ENCODE measurements at regions not wholly inside any gene's neighbourhood (a gene's known extent, or its start where the extent isn't known, plus 50 kb on each side); places are given as distances from the start of the nearest gene placed in this dataset.

DNA sequence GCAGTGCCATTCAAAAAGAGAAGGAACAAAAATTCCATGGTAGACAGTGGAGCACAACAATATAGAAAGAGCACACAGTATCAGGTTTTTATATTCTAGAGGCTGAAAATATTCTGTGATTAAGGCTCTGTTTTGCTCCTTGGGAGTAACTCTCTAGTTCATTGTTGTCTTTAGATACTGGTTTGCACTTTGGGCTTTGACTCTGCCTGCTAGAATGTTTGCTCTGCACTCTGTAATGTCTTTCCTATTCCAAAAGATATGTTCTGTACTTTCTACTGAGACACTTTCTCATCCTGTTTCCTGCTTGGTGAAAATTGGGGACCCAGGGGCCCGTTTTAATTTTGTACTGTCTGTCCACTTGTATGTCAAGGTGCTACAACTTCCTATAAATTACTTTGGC, 564.7 kb downstream of the BMP2 start:
- H3K79me2 ChIP-seq (ENCODE audit: insufficient read depth) = no peaks in the 10 kb centered on the region
- H3K4me2 ChIP-seq = no peak overlapping the region
- no peaks in the 10 kb centered on the region for H3K36me3 ChIP-seq (replicated peaks in 1 of 2; ENCODE audit: control insufficient read depth in 1 of 2, insufficient read depth in 2 of 2, low read length in 1 of 2)
- DNase-seq = no peak
- H4K20me1 ChIP-seq (ENCODE audit: insufficient read depth) = no peaks in the 10 kb centered on the region
- POLR2A ChIA-PET = no interaction called here
- H3F3A ChIP-seq (replicated peaks; ENCODE audit: insufficient read depth) = no peaks in the 10 kb centered on the region
- CTCF ChIA-PET = no interaction called here
- H3K4me1 ChIP-seq (ENCODE audit: control insufficient read depth in 1 of 2, insufficient read depth in 2 of 2, low read depth in 1 of 2, low read length in 1 of 2) = no peaks in the 10 kb centered on the region
- H2AFZ ChIP-seq (ENCODE audit: low read depth) = no peak overlapping the region
- no peak overlapping the region for H3K27ac ChIP-seq (ENCODE audit: low read depth in 2 of 2, low read length in 1 of 2)
- H3K27me3 ChIP-seq (ENCODE audit: insufficient read depth) = no peaks in the 10 kb centered on the region
- WGBS (ENCODE audit: low lambda C conversion rate) = 0% methylated on average over 1 of the region's 1 CpG
- no peaks in the 10 kb centered on the region for H3K9me2 ChIP-seq
- TF ChIP-seq, protein P1, sequence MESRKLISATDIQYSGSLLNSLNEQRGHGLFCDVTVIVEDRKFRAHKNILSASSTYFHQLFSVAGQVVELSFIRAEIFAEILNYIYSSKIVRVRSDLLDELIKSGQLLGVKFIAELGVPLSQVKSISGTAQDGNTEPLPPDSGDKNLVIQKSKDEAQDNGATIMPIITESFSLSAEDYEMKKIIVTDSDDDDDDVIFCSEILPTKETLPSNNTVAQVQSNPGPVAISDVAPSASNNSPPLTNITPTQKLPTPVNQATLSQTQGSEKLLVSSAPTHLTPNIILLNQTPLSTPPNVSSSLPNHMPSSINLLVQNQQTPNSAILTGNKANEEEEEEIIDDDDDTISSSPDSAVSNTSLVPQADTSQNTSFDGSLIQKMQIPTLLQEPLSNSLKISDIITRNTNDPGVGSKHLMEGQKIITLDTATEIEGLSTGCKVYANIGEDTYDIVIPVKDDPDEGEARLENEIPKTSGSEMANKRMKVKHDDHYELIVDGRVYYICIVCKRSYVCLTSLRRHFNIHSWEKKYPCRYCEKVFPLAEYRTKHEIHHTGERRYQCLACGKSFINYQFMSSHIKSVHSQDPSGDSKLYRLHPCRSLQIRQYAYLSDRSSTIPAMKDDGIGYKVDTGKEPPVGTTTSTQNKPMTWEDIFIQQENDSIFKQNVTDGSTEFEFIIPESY (IDR thresholded peaks at IDR 0.05; ENCODE audit: borderline replicate concordance, low read depth) = no peak
- TF ChIP-seq, protein P2, sequence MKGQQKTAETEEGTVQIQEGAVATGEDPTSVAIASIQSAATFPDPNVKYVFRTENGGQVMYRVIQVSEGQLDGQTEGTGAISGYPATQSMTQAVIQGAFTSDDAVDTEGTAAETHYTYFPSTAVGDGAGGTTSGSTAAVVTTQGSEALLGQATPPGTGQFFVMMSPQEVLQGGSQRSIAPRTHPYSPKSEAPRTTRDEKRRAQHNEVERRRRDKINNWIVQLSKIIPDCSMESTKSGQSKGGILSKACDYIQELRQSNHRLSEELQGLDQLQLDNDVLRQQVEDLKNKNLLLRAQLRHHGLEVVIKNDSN (IDR thresholded peaks at IDR 0.05; ENCODE audit: borderline replicate concordance, low read depth) = no peak
- TF ChIP-seq MEF2A (IDR thresholded peaks at IDR 0.05; ENCODE audit: borderline replicate concordance, low read depth) = no peak
- no peak for TF ChIP-seq CHD2 (IDR thresholded peaks at IDR 0.05; ENCODE audit: low read length, partially characterized antibody)
- TF ChIP-seq RFX5 (IDR thresholded peaks at IDR 0.05; ENCODE audit: low read length) = no peak
- TF ChIP-seq, protein P3, sequence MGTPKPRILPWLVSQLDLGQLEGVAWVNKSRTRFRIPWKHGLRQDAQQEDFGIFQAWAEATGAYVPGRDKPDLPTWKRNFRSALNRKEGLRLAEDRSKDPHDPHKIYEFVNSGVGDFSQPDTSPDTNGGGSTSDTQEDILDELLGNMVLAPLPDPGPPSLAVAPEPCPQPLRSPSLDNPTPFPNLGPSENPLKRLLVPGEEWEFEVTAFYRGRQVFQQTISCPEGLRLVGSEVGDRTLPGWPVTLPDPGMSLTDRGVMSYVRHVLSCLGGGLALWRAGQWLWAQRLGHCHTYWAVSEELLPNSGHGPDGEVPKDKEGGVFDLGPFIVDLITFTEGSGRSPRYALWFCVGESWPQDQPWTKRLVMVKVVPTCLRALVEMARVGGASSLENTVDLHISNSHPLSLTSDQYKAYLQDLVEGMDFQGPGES (IDR thresholded peaks at IDR 0.05; ENCODE audit: low read depth, low read length) = no peak
- TF ChIP-seq FOSL2 (IDR thresholded peaks at IDR 0.05; ENCODE audit: borderline replicate concordance, low read depth) = no peak
- TF ChIP-seq RXRA (IDR thresholded peaks at IDR 0.05; ENCODE audit: borderline replicate concordance, low read depth) = no peak
- TF ChIP-seq NRF1 (IDR thresholded peaks at IDR 0.05; ENCODE audit: low read depth, low read length) = no peak
- TF ChIP-seq, protein P4, sequence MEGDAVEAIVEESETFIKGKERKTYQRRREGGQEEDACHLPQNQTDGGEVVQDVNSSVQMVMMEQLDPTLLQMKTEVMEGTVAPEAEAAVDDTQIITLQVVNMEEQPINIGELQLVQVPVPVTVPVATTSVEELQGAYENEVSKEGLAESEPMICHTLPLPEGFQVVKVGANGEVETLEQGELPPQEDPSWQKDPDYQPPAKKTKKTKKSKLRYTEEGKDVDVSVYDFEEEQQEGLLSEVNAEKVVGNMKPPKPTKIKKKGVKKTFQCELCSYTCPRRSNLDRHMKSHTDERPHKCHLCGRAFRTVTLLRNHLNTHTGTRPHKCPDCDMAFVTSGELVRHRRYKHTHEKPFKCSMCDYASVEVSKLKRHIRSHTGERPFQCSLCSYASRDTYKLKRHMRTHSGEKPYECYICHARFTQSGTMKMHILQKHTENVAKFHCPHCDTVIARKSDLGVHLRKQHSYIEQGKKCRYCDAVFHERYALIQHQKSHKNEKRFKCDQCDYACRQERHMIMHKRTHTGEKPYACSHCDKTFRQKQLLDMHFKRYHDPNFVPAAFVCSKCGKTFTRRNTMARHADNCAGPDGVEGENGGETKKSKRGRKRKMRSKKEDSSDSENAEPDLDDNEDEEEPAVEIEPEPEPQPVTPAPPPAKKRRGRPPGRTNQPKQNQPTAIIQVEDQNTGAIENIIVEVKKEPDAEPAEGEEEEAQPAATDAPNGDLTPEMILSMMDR (IDR thresholded peaks at IDR 0.05) = no peak
- no peak overlapping the region for H3K4me3 ChIP-seq (ENCODE audit: low read depth in 2 of 2, low read length in 1 of 2)
- no peak overlapping the region for H3K9ac ChIP-seq
- no peaks in the 10 kb centered on the region for H3K9me3 ChIP-seq

DNA sequence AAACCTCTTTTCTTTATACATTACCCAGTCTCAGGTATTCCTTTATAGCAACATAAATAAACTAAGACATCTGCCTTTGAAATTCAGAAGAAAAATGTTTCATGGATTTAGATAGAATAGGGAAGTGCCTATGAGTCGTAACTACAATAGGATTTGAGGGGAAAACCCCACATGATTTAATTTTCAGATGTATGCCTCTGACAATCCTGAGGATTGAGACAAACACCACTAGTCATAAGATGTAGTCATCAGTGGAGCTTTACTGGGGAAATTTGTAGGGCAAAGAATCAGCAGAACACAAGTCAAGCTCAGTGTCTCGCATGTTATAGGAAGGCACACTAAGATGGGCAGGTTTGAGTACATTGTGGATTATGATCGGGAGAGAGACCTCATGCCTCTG, 566.4 kb downstream of the BMP2 start:
- H3K4me2 ChIP-seq = no peak overlapping the region
- POLR2A ChIA-PET = no interaction called here
- CTCF ChIA-PET = interaction anchor here (1.1 kb wide), 1 partner anchor 30 kb away, joined by 3 read pairs; no protein-coding TSS in a partner anchor
- no peak for DNase-seq
- H3K36me3 ChIP-seq (replicated peaks in 1 of 2; ENCODE audit: control insufficient read depth in 1 of 2, insufficient read depth in 2 of 2, low read length in 1 of 2) = no peaks in the 10 kb centered on the region
- no peak overlapping the region for H2AFZ ChIP-seq (ENCODE audit: low read depth)
- no peak overlapping the region for H3K9ac ChIP-seq
- H3K27ac ChIP-seq (ENCODE audit: low read depth in 2 of 2, low read length in 1 of 2) = no peak overlapping the region
- no peaks in the 10 kb centered on the region for H3K9me3 ChIP-seq
- no peaks in the 10 kb centered on the region for H3K79me2 ChIP-seq (ENCODE audit: insufficient read depth)
- H4K20me1 ChIP-seq (ENCODE audit: insufficient read depth) = no peaks in the 10 kb centered on the region
- TF ChIP-seq RXRA (IDR thresholded peaks at IDR 0.05; ENCODE audit: borderline replicate concordance, low read depth) = no peak
- no peaks in the 10 kb centered on the region for H3K9me2 ChIP-seq
- no peaks in the 10 kb centered on the region for H3K27me3 ChIP-seq (ENCODE audit: insufficient read depth)
- no peaks in the 10 kb centered on the region for H3F3A ChIP-seq (replicated peaks; ENCODE audit: insufficient read depth)
- H3K4me1 ChIP-seq (ENCODE audit: control insufficient read depth in 1 of 2, insufficient read depth in 2 of 2, low read depth in 1 of 2, low read length in 1 of 2) = no peaks in the 10 kb centered on the region
- no peak overlapping the region for H3K4me3 ChIP-seq (ENCODE audit: low read depth in 2 of 2, low read length in 1 of 2)
- 14% methylated on average over 3 of the region's 3 CpGs for WGBS (ENCODE audit: low lambda C conversion rate)
